RWPE1 (cell line): ENCODE measurements at regions not wholly inside any gene's neighbourhood (a gene's known extent, or its start where the extent isn't known, plus 50 kb on each side); places are given as distances from the start of the nearest gene placed in this dataset.

Experiments used
- CTCF ChIA-PET: fragments of 350-600 bp; sonication (Branson Sonifier 250); formaldehyde crosslinking; extraction: SDS; loops from one replicate; lab custom pipeline; 2021; lab: Yijun Ruan, JAX
- POLR2A ChIA-PET: fragments of 400-600 bp; formaldehyde crosslinking; extraction: SDS; loops from one replicate; lab custom pipeline; 2020; ENCODE audit warnings: antibody characterized with exemption; ENCODE audit not compliant: low non-redundant PET; lab: Yijun Ruan, JAX
- DNase-seq: peaks from one replicate; pipeline ENCODE4 v3.0.0; 2012; ENCODE audit warnings: low spot score
- H3K27ac ChIP-seq: fragments of 450-650 bp; 2 replicates; pipeline ENCODE4 v1.5.1; 2017
- CTCF ChIP-seq: fragments of 450-650 bp; conservative IDR thresholded peaks from 2 replicates; pipeline ENCODE4 v1.5.1; 2017; ENCODE audit warnings: low read depth, mild to moderate bottlenecking

DNA sequence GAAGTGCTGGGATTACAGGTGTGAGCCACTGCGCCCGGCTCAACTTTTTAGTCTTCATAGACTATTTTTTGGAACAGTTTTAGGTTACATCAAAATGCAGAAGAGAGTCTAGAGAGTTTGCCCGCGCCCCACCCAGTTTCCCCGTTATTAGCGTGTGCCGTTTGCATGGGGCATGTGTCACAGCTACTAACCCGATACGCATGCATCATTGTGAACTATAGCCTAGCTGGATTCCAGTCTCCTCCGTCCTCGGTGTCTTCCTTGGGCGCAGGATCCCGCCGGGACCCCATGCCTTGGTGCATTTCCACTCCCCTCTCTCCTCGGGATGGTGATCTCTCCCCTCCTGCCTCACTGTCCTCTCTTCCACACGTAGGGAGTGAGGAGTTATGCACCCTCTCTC lies 85.5 kb upstream of the ADRA2C start:
- DNase-seq, result no peak
- POLR2A ChIA-PET, result no interaction called here
- CTCF ChIA-PET, result no interaction called here
- no peak overlapping the region for H3K27ac ChIP-seq
- TF ChIP-seq CTCF, result no peak

- H3K27ac ChIP-seq, result no peak overlapping the region
- no peak for TF ChIP-seq CTCF
- ChIA-PET POLR2A (no interaction called here), CTCF (no interaction called here)
- DNase-seq, result no peak
These were observed 86.3 kb upstream of the ADRA2C start for GRCh38 chr4:3679851-3680311.

DNA sequence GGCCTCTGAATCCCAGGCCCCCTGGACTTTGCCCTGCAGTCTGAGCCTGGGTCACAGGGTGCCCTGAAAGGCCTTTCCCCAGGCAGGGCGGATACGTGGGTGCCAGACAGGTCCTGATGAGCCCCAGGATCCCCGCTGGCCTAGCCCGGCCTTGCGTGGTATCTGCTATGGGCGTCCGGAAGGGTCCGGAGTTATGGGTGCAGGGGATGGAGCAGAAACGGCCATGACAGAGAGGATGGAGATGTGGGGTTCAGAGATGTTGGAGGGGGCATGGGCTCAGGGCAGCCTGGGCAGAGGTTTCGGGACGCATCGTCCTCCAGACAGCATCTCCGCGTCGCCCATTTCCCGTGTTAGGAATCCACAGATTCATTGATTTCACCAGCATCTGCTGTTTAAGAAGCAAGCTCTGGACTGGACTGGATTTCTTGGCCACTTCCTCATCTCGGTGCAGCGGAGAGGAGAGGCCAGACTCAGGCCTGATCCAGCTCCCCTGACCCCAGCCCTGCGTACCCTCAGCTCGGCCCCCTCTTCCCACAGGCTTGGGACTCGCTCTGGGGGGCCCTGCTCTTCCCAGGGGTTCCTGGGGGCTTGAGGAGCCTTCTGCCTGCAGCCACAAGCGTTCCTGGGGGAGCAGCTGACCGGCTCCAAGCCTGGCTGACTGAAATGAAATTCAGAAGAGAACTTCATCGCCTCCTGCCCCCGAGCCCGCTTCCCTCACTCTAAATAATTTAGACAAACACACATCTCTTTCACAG lies 86.9 kb upstream of the ADRA2C start:
- POLR2A ChIA-PET, result no interaction called here
- DNase-seq, result no peak
- H3K27ac ChIP-seq, result no peak overlapping the region
- TF ChIP-seq CTCF, result no peak
- CTCF ChIA-PET, result no interaction called here

DNA sequence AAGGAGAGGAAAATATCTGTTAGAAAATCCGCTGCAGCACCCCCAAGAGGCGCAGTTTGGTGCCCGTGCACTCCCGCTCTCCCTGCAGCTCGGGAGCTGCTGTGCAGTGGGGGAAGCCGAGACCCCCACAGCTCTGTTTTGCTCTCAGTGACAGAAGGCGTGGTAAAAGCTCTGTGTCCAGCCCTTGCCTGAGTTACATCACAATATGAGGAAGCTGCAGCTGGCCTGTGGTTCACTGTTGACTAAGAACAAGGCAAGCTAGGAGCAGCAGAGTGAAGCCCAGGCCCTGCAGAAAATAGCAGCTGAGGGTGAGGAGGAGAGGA lies 88.5 kb upstream of the ADRA2C start:
- TF ChIP-seq CTCF, result no peak
- ChIA-PET POLR2A (no interaction called here), CTCF (no interaction called here)
- H3K27ac ChIP-seq, result no peak overlapping the region
- DNase-seq, result no peak

DNA sequence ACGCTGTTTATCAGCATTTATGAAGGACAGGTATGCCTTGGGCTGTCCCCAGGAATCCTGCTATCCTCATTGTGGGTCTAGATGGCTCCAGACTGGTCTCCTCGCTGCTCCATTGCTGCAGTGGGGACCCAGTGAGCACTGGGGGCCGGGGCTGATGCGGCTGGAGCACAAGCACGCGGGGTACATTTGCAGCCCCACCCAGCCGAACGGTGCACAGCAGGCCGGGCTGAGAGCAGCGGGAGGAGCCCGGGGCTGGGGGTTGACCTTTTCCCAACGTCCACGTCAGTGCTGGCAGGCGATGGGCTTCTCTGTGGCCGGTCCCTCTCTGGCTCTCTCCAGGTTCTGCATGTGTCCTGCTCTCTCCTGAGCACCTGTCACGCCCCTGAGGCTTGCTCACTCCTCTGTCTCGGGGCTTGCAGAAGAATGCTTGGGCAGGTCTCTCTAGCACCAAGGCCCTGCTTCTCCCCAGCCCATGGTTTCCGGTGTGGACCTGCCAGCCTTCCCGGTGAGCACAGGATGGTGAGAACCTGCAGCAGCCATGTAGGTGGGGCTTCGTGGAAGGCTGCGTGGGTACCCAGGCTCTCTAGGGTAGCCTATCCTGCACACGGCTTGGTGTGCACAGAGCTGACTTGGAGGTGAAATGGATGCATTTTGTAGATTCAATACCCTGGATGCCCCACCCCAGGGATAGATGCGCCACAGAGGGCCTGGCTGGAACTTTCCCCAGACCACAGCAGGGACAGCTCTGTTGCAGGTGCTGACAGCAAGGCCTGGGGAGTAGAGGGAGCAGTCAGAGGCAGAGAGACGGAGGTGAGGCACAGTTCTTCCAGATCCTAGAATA lies 89.1 kb upstream of the ADRA2C start:
- H3K27ac ChIP-seq, result no peak overlapping the region
- no peak for TF ChIP-seq CTCF
- DNase-seq, result no peak
- POLR2A ChIA-PET, result no interaction called here
- CTCF ChIA-PET, result no interaction called here

DNA sequence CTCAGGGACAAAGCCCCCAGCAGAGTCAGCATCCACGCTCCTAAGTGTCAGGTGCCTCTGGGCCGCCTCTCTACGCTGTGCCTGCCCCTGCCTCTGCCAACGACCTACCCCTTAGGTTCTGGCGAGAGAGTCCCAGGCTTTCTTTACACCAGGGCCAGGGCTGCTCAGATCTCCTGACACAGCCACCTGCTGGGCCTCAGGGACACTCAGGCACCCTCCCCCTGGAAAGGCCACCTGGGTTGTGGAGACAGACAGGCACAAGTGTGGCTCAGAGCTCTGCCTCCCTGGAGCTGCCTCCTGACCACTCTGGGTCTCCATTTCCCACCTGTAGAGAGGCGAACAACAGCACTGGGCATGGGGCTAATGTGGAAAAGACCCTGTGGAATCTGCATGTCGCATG lies 90.0 kb upstream of the ADRA2C start:
- no peak for TF ChIP-seq CTCF
- CTCF ChIA-PET, result no interaction called here
- POLR2A ChIA-PET, result no interaction called here
- H3K27ac ChIP-seq, result no peak overlapping the region
- DNase-seq, result no peak
